GM18505 (cell line): ENCODE measurements at regions not wholly inside any gene's neighbourhood (a gene's known extent, or its start where the extent isn't known, plus 50 kb on each side); places are given as distances from the start of the nearest gene placed in this dataset.
"Not testable (repeated sequence)": the region's sequence is repeated elsewhere in the genome, so short reads cannot be mapped to it uniquely, and the experiment has no call there.

Source experiments
- ATAC-seq: cut with Tn5 transposase; IDR thresholded peaks from one replicate; pipeline ENCODE4 v1.9.1; 2021; ENCODE audit not compliant: unreplicated experiment
- POLR2A ChIP-seq: IDR thresholded peaks from 4 replicates; pipeline ENCODE4 v1.6.1; 2011; ENCODE audit warnings: borderline replicate concordance; ENCODE audit not compliant: insufficient read depth, insufficient read length; ENCODE audit errors: extremely low read depth

DNA sequence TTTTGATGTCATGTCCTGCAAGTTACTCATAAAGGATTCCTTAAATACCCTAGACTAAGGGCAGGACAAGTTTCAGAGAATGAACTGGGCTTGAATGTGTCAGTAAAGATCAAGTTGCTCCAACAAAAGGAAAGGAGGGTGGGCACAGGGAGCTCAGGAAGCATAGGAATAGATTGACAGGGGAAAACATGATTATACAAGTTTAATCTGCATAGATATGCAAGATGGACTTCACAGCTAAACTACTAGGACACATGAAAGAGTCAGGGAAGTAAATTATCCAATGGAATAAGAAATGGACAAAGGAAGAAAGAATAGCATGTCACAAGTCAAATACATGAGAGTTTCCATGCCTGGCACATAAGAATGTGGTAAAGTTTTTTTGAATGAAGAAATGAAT, 203.9 kb upstream of the SAMSN1 start:
- no peak for ATAC-seq
- TF ChIP-seq POLR2A, result no peak

DNA sequence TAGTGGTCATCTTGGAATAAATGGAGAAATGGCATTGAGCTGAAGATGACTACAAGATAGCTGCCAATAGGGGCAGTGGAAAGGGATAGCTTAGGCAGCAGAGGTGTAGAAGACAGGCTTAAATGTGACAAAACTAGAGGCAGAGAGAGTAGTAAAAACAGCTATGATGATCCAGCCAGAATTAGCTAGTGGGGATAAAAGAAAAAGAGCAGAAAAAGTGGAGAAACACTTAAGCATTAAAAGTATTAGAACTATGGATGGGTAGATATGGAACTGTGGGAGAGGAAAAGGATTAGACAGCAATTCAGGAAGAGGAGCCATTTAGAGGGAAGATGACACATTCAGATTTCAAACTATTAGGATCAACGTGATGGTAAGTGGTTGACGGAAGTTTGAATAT, 202.5 kb upstream of the SAMSN1 start:
- no peak for TF ChIP-seq POLR2A
- no peak for ATAC-seq

DNA sequence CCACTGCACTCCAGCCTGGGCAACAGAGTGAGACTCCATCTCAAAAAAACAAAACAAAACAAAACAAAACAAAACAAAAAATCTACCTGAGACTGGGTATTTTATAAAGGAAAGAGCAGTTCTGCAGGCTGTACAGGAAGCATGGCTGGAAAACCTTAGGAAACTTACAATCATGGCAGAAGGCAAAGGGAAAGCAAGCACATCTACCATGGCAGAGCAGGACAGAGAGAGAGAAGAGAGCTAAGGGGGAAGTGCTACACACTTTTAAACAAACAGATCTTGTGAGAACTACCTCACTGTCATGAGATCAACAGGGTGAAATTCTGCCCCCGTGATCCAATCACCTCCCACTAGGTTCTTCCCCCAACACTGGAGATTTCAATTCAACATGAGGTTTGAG, 198.3 kb upstream of the SAMSN1 start:
- ATAC-seq, result no peak

DNA sequence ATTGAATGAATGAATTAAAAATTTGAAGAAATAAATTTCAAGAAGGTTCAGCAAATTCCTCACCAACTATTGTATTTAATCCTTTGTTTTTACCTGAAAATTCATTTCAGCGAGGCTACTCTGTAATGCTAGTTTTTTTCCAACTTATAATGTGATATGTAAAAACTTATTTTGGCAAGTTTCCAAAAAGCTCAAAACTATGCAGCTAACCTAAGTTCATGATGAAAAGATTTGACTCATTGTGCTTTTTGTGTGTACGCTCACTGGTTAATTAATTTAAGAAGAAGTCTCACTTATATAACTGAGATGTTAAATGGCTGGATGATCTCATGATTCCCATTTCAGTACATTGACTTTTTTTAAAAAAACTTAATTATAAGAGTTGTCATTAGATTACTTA, 196.0 kb upstream of the SAMSN1 start:
- ATAC-seq, result no peak
- no peak for TF ChIP-seq POLR2A

More for the DNA sequence above, 198.3 kb upstream of the SAMSN1 start:
- no peak for TF ChIP-seq POLR2A

DNA sequence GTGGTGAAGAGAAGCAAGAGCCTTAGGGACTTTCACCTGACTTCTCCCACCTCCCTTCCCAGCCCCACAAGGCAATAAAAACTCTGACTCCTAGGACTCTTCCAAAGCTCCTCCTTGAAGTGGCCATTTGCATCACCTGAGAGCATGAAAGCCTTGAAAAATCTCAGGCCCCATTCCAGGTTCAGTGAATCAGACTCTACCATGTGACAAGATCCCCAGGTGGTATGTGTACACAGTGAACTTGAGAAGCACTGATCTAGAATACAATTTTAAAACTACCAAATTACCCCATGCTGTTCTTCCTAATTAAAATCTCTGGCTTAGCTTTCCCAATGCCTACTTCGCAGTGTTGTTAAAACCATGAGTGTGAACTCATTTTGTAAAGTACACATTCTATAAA, 195.1 kb upstream of the SAMSN1 start:
- no peak for TF ChIP-seq POLR2A
- ATAC-seq, result no peak

DNA sequence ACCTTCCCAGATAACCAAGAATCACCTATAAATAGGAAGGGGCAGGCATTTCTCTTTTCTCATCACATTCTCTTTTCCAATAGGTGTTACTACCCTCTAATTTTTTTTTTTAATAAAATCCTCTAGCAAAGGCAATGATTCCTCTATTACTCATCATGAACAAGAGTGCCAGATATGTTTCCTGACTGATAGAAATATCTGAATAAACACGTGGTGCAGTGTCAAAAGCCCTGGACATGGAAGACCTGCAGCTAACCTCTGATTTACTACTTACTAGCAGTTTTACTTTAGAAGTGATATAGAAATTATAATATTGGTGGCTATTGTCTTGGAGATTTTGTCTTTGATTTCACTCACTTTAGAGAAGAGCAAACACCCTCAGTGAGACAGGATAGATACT, 194.6 kb upstream of the SAMSN1 start:
- no peak for TF ChIP-seq POLR2A
- ATAC-seq, result no peak

DNA sequence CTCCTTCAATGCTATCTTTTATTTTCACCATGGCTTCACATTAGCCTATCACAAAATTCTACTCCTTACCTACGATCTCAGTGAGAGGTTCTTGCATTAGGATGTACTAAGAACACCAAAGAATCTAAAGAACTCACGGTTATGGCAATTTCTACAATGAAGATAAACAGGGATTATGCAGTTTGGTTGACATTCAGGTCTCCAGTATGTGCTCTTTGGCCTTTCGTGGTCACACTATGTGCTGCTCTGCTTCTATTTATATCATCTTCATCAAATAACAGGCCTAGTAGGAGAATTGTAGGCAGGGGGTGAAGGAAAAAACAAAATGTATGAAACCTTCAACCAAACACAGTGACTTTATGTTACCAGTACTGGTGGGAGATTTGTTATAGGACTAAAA, 194.0 kb upstream of the SAMSN1 start:
- no peak for TF ChIP-seq POLR2A
- ATAC-seq, result no peak

DNA sequence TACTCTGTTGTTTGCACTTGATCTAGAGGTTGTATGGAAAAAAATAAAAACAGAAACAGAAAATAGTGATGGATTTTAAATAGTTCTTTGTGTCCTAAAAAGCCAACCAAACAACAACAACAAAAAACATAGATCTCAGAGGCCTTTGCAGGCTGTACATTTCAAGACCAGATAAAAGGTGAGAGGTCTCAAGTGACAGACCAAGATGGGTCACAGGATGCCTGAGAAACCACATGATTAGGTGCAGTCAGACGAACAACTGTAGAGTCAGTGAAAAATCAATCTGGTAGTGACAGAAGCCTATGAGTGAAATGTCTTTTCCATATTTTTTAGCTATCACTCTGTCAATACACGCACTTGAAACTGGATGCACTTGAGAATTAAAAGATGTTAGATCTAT, 193.5 kb upstream of the SAMSN1 start:
- no peak for TF ChIP-seq POLR2A
- ATAC-seq, result no peak

DNA sequence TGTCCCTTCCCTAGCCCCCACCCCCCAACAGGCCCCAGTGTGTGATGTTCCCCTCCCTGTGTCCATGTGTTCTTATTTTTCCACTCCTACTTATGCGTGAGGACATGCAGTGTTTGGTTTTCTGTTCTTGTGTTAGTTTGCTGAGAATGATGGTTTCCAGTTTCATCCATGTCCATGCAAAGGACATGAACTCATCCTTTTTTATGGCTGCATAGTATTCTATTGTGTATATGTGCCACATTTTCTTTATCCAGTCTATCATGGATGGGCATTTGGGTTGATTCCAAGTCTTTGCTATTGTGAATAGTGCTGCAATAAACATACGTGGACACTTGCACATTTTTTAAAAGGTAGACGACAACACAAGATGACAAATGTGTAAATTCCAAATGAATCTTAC, 192.5 kb upstream of the SAMSN1 start:
- ATAC-seq, result not testable (repeated sequence)

DNA sequence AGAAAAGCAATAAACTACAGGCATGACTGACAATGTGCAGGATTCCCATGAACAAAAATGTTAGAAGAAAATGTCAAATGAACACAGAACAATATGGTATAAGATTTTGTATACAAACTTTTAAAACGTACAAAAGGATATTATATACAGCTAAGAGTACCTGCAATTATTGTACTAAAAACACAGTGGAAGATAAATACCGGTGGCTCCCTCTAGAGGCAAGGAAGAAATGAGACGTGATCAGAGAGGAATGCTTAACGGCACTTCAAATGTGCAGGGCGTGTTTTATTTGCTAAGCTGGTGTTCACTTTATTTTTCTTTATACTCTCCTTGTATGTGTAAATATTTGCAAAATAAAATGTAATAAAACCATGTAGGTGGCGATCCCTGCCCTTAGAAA, 191.8 kb upstream of the SAMSN1 start:
- no peak for TF ChIP-seq POLR2A
- ATAC-seq, result no peak

DNA sequence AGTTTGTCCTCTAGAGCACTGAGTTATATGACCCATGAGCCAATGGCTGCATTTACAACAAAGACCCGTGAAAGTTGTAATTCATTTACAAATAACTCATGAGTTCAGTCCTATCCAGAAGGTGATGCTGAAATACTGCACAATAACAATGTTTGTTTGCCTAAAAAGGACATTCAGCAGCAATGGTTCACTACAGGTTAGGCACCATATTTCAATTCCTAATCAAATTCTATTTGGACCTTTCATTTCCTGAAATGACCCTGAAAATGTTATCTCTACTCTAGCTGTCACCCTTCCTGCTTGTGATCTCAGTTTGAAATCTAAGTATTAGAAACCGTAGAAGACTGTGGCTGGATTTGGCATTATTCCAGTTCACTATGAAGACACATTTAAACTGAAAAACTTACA, 191.2 kb upstream of the SAMSN1 start:
- no peak for TF ChIP-seq POLR2A
- no peak for ATAC-seq

DNA sequence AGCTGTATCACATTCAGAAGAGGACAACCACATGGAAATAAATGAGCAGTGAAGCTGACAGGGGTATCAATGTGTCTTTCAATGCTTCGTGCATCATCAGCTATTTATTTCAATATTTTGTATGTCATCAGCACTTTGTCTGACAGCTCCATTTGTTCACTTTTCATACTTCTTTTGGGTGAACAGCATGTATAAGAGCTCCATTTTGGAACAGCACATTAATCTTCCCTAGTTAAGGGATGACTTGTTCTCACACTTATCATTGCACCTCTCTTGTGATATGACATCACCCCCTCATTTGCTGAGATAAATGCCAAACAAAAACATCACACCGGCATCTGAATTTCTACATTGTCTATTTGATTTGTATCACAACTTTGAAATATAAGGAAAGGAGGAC, 190.6 kb upstream of the SAMSN1 start:
- ATAC-seq, result no peak
- no peak for TF ChIP-seq POLR2A

DNA sequence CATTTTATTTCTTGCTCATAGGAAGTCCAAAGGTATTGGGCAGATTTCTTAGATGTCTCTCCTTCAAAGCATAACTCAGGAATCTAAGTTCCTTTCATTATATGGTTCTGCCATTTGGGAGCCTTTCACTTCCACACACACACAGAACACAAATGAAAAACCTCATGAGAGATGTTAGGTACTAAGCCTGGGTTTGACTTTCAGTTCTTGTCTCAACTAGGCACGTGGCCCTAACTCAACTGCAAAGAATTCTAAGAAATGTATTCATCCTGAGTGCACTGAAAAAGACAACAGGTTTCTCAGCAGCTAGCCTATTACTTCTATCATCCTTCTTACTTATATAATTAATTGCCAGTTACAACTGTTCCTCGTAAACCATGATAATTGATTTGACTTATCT, 190.0 kb upstream of the SAMSN1 start:
- no peak for ATAC-seq
- TF ChIP-seq POLR2A, result no peak

DNA sequence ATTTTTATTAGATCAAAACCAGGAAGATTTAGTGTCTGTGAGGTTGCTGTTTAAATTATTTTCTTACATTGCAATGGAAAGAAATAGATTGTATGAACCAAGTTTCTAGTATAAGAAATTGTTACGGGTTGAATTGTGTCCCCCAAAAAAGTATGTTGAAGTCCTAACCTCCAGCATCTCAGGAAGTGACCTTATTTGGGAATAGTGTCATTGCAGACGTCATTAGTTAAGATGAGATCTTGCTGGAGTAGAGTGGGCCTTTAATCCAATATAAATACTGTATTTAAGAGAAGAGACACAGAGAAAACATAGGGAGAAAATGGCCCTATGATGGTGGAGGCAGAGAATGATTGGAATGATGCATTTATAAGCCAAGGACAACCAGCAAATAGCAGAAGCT, 188.7 kb upstream of the SAMSN1 start:
- TF ChIP-seq POLR2A, result no peak
- ATAC-seq, result no peak

DNA sequence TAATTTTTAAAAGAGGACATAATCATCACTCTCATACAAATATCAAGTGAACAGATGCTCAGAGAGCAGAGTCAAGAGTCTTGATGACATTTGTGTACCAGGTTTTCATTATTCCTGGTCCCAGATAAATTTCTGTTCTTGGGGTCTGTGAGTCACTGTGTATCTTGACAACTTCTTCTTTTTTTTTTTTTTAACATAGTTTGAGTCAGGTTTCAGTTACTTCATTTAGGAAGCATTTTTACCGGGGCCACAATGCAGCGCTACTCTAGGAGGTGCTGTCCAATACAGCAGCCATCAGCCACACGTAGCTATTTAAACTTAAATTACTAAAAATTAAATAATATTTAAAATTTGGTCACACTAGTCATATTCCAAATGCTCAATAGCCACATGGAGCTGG, 188.1 kb upstream of the SAMSN1 start:
- no peak for ATAC-seq
- no peak for TF ChIP-seq POLR2A
